HepG2 (cell line): ENCODE measurements at regions not wholly inside any gene's neighbourhood (a gene's known extent, or its start where the extent isn't known, plus 50 kb on each side); places are given as distances from the start of the nearest gene placed in this dataset.

ENCODE experiments used
- ATAC-seq: fragments of 200-7000 bp; cut with Tn5 transposase; 3 replicates; pipeline ENCODE4 v1.9.1; 2020; ENCODE audit warnings: mild to moderate bottlenecking, moderate library complexity
- BruUV-seq: library from RNA; stranded (reverse); fragments of 400-500 nt; replicated peaks from 2 replicates; lab custom pipeline; 2021; lab: Mats Ljungman, UMichigan
- CTCF ChIA-PET: fragments of 300-600 bp; formaldehyde crosslinking; extraction: SDS; loops from one replicate; lab custom pipeline; 2021; ENCODE audit warnings: low total read pairs, inconsistent platforms, low intra/inter-chr PET ratio; lab: Yijun Ruan, JAX
- POLR2A ChIA-PET: fragments of 350-600 bp; sonication (Branson Sonifier 250); formaldehyde crosslinking; loops from one replicate; lab custom pipeline; 2020; ENCODE audit warnings: antibody characterized with exemption, inconsistent platforms; lab: Yijun Ruan, JAX
- DNase-seq: peaks from one replicate; pipeline ENCODE4 v3.0.0-alpha.2; 2015; ENCODE audit warnings: low spot score
- FAIRE-seq: peaks from 3 replicates; lab custom pipeline; 2011; peaks lifted over from hg19 to GRCh38; lab: Jason Lieb, UNC
- H2AFZ ChIP-seq: one replicate; pipeline ENCODE4 v1.6.1; 2011; ENCODE audit warnings: low read length, inconsistent platforms
- H3K27ac ChIP-seq: fragments of 300-600 bp; 3 replicates; pipeline ENCODE4 v1.8.0; 2011; ENCODE audit warnings: mixed run types, mild to moderate bottlenecking, mixed read lengths, low read length, inconsistent platforms; ENCODE audit not compliant: insufficient read depth; ENCODE audit errors: extremely low read length
- H3K27me3 ChIP-seq, 2 experiments: fragments of 200-600 bp in 1 of 2; 2 replicates in 1 of 2; 3 replicates in 1 of 2; pipeline versions ENCODE4 v1.6.0 to v1.8.0; 2011; ENCODE audit warnings: low read length in 2 of 2, mild to moderate bottlenecking in 2 of 2, moderate library complexity in 2 of 2, inconsistent platforms in 1 of 2; ENCODE audit not compliant: insufficient read depth in 2 of 2, control insufficient read depth in 1 of 2
- H3K36me3 ChIP-seq, 2 experiments: fragments of 200-600 bp in 1 of 2; replicated peaks in 1 of 2; 2 replicates in 1 of 2; 3 replicates in 1 of 2; pipeline versions ENCODE4 v1.5.1 to v1.8.0; 2011; ENCODE audit warnings: low read length in 2 of 2, inconsistent platforms in 1 of 2; ENCODE audit not compliant: insufficient read depth in 2 of 2, control insufficient read depth in 1 of 2
- H3K4me1 ChIP-seq: 2 replicates; pipeline ENCODE4 v1.5.1; 2012; ENCODE audit warnings: low read length, inconsistent platforms; ENCODE audit not compliant: insufficient read depth
- H3K4me2 ChIP-seq: 2 replicates; pipeline ENCODE4 v1.6.0; 2011; ENCODE audit warnings: low read depth, low read length, inconsistent platforms
- H3K4me3 ChIP-seq, 3 experiments: fragments of 200-600 bp in 1 of 3; sonication (generic), shearing (Covaris generic) in 1 of 3; replicated peaks in 1 of 3; 2 replicates each; pipeline ENCODE4 v1.5.1; 2011 to 2016; ENCODE audit warnings: low read length in 3 of 3, inconsistent platforms in 2 of 3, low read depth in 2 of 3, mild to moderate bottlenecking in 2 of 3, control low read depth in 1 of 3, mixed read lengths in 1 of 3; ENCODE audit not compliant: insufficient read depth in 1 of 3
- H3K79me2 ChIP-seq: one replicate; pipeline ENCODE4 v1.6.1; 2011; ENCODE audit warnings: low read length, inconsistent platforms; ENCODE audit not compliant: insufficient read depth
- H3K9ac ChIP-seq: 2 replicates; pipeline ENCODE4 v1.6.0; 2011; ENCODE audit warnings: mild to moderate bottlenecking, low read depth, low read length, inconsistent platforms; ENCODE audit not compliant: insufficient read depth
- H3K9me3 ChIP-seq: 2 replicates; pipeline ENCODE4 v1.5.1; 2012; ENCODE audit warnings: mild to moderate bottlenecking, low read length
- H4K20me1 ChIP-seq: 2 replicates; pipeline ENCODE4 v1.6.0; 2011; ENCODE audit warnings: inconsistent platforms, mild to moderate bottlenecking, low read length, moderate library complexity; ENCODE audit not compliant: insufficient read depth
- ATRX ChIP-seq: sonication (generic); formaldehyde crosslinking; IDR thresholded peaks from 2 replicates; pipeline ENCODE4 v1.4.0; 2020; ENCODE audit warnings: missing genetic modification reagents, borderline replicate concordance
- DMAP1 ChIP-seq: IDR thresholded peaks from 2 replicates; pipeline ENCODE4 v1.6.1; 2016
- HDAC1 ChIP-seq: sonication (generic); formaldehyde crosslinking; IDR thresholded peaks from 2 replicates; pipeline ENCODE4 v1.5.1; 2020; ENCODE audit warnings: mild to moderate bottlenecking, missing genetic modification reagents
- HMG20B ChIP-seq: conservative IDR thresholded peaks from 2 replicates; pipeline ENCODE4 v1.6.1; 2016; ENCODE audit warnings: missing genetic modification reagents, missing compliant biosample characterization
- JUND ChIP-seq: sonication (generic); formaldehyde crosslinking; IDR thresholded peaks from 2 replicates; pipeline ENCODE4 v1.8.0; 2022; ENCODE audit warnings: mild to moderate bottlenecking, missing genetic modification reagents
- NONO ChIP-seq, 2 experiments: fragments of 450-650 bp in 1 of 2; sonication (generic) in 1 of 2; formaldehyde crosslinking in 1 of 2; IDR thresholded peaks in 1 of 2; conservative IDR thresholded peaks in 1 of 2; 2 replicates each; pipeline versions ENCODE4 v1.6.1 to v1.8.0; 2017 to 2022; ENCODE audit warnings: mild to moderate bottlenecking in 1 of 2, missing genetic modification reagents in 1 of 2, moderate library complexity in 1 of 2
- RAD51 ChIP-seq: fragments of 450-650 bp; IDR thresholded peaks from 2 replicates; pipeline ENCODE4 v1.6.1; 2016; ENCODE audit warnings: borderline replicate concordance
- SIN3B ChIP-seq: fragments of 150-350 bp; IDR thresholded peaks from 2 replicates; pipeline ENCODE4 v1.6.1; 2014; ENCODE audit warnings: low read length
- SRY ChIP-seq: sonication (generic); formaldehyde crosslinking; IDR thresholded peaks from 2 replicates; pipeline ENCODE4 v1.8.0; 2022; ENCODE audit warnings: mild to moderate bottlenecking, missing genetic modification reagents
- ZNF160 ChIP-seq: sonication (generic); formaldehyde crosslinking; IDR thresholded peaks from 2 replicates; pipeline ENCODE4 v1.8.0; 2022; ENCODE audit warnings: mild to moderate bottlenecking, inconsistent platforms, missing genetic modification reagents
- ZNF253 ChIP-seq: sonication (generic); formaldehyde crosslinking; IDR thresholded peaks from 2 replicates; pipeline ENCODE4 v1.8.0; 2022; ENCODE audit warnings: mild to moderate bottlenecking, missing genetic modification reagents, borderline replicate concordance
- ZNF326 ChIP-seq: sonication (generic); formaldehyde crosslinking; IDR thresholded peaks from 2 replicates; pipeline ENCODE4 v1.4.0; 2020; ENCODE audit warnings: missing genetic modification reagents, borderline replicate concordance
- ZNF331 ChIP-seq: sonication (generic); formaldehyde crosslinking; IDR thresholded peaks from 2 replicates; pipeline ENCODE4 v1.4.0; 2020; ENCODE audit warnings: missing genetic modification reagents
- ZNF530 ChIP-seq: sonication (generic); formaldehyde crosslinking; IDR thresholded peaks from 2 replicates; pipeline ENCODE4 v1.5.0; 2020; ENCODE audit warnings: low read depth, mild to moderate bottlenecking, missing genetic modification reagents
- ZNF557 ChIP-seq: sonication (generic); formaldehyde crosslinking; IDR thresholded peaks from 2 replicates; pipeline ENCODE4 v1.4.0; 2020; ENCODE audit warnings: missing genetic modification reagents
- ZNF646 ChIP-seq: sonication (generic); formaldehyde crosslinking; IDR thresholded peaks from 2 replicates; pipeline ENCODE4 v1.9.0; 2021; ENCODE audit warnings: mild to moderate bottlenecking, missing genetic modification reagents
- WGBS: methylation state at CpG from one replicate; pipeline ENCODE4 v1.1.6; 2017; ENCODE audit warnings: low lambda C conversion rate; 5-methylcytosine and 5-hydroxymethylcytosine counted together
- in situ Hi-C: cut with HindIII; loops from 2 replicates; pipeline ENCODE4 v1.10.0; 2017; ENCODE audit warnings: low pct_unique_long_range_greater_than_20kb; ENCODE audit not compliant: extremely low pct_ligation_motif_present
- intact Hi-C: fragments of 100-400 bp; cut with micrococcal nuclease; formaldehyde crosslinking; loops from one replicate; pipeline ENCODE4 v1.10.0; 2022; ENCODE audit not compliant: unreplicated experiment

- no peak overlapping the region for H3K9ac ChIP-seq
- H4K20me1 ChIP-seq: no peaks in the 10 kb centered on the region
- no peaks in the 10 kb centered on the region for H3K4me1 ChIP-seq
- ChIA-PET POLR2A (no interaction called here), CTCF (no interaction called here)
- no peaks in the 10 kb centered on the region for H3K36me3 ChIP-seq
- H3K9me3 ChIP-seq: no peaks in the 10 kb centered on the region
- no peak for ATAC-seq
- intact Hi-C loops (no loop called here), in situ Hi-C loops (no loop called here)
- FAIRE-seq: no peak
- TF ChIP-seq RAD51 (no peak), HDAC1 (no peak), ZNF331 (CRISPR knock-in tag) (no peak)
- H3K4me2 ChIP-seq: no peak overlapping the region
- H3K79me2 ChIP-seq: no peaks in the 10 kb centered on the region
- BruUV-seq: no TSS peak
- 58% methylated on average over 4 of the region's 4 CpGs for WGBS
- no peak for DNase-seq
- H3K4me3 ChIP-seq: no peak overlapping the region
- H2AFZ ChIP-seq: no peak overlapping the region
- no peak overlapping the region for H3K27ac ChIP-seq
- H3K27me3 ChIP-seq: peaks cover 2 to 38% of the 10 kb centered on the region in 2 experiments; a peak in 3 of 5 replicates
Measured at GRCh38 chr3:193981504-193981903, 154.4 kb upstream of the HES1 start.

GRCh38 chr3:193982258-193982659, 153.7 kb upstream of the HES1 start:
- H4K20me1 ChIP-seq: no peaks in the 10 kb centered on the region
- no peak overlapping the region for H3K4me3 ChIP-seq
- no peak for FAIRE-seq
- H3K4me2 ChIP-seq: no peak overlapping the region
- peaks cover 2 to 34% of the 10 kb centered on the region in 2 experiments; a peak in 3 of 5 replicates for H3K27me3 ChIP-seq
- no peaks in the 10 kb centered on the region for H3K9me3 ChIP-seq
- no peaks in the 10 kb centered on the region for H3K36me3 ChIP-seq
- intact Hi-C loops (no loop called here), in situ Hi-C loops (no loop called here)
- no peak for DNase-seq
- no peaks in the 10 kb centered on the region for H3K4me1 ChIP-seq
- no peaks in the 10 kb centered on the region for H3K79me2 ChIP-seq
- H3K27ac ChIP-seq: no peak overlapping the region
- ChIA-PET POLR2A (no interaction called here), CTCF (no interaction called here)
- H2AFZ ChIP-seq: no peak overlapping the region
- no TSS peak for BruUV-seq
- 54% methylated on average over 6 of the region's 11 CpGs for WGBS
- no peak for ATAC-seq
- H3K9ac ChIP-seq: no peak overlapping the region
- TF ChIP-seq ZNF160 (CRISPR knock-in tag) (no peak), ZNF326 (CRISPR knock-in tag) (no peak), SIN3B (no peak), ATRX (CRISPR knock-in tag) (no peak), ZNF557 (no peak), ZNF253 (CRISPR knock-in tag) (no peak), SRY (CRISPR knock-in tag) (no peak), JUND (CRISPR knock-in tag) (no peak), ZNF646 (CRISPR knock-in tag) (no peak), DMAP1 (no peak), ZNF530 (no peak), HMG20B (CRISPR knock-in tag) (no peak), NONO (IDR thresholded peaks at IDR 0.05) (no peak), NONO (CRISPR knock-in tag; conservative IDR thresholded peaks at IDR 0.05) (no peak)
